Small intestine (tissue), 7 donors: ENCODE measurements at regions not wholly inside any gene's neighbourhood (a gene's known extent, or its start where the extent isn't known, plus 50 kb on each side); places are given as distances from the start of the nearest gene placed in this dataset.

Experiments
- DNase-seq, 2 donors: peaks; one replicate each; pipeline versions ENCODE4 v3.0.0 to v3.0.0-alpha.2; 2013
- FAIRE-seq: peaks from 2 replicates; lab custom pipeline; 2012; peaks lifted over from hg19 to GRCh38; lab: Jason Lieb, UNC
- H3K27ac ChIP-seq, 3 donors: one replicate each; pipeline ENCODE4 v1.5.1; 2013; ENCODE audit warnings: low read length in 2 of 3, mild to moderate bottlenecking in 2 of 3, control low read depth in 1 of 3, inconsistent platforms in 1 of 3, low read depth in 1 of 3, moderate library complexity in 1 of 3
- H3K27me3 ChIP-seq, 3 donors: one replicate each; pipeline ENCODE4 v1.6.1; 2013; ENCODE audit warnings: low read length in 3 of 3, inconsistent platforms in 1 of 3; ENCODE audit not compliant: control insufficient read depth in 3 of 3, insufficient read depth in 3 of 3
- H3K36me3 ChIP-seq, 3 donors: one replicate each; pipeline ENCODE4 v1.6.1; 2013; ENCODE audit warnings: low read length in 3 of 3, inconsistent platforms in 1 of 3, low read depth in 1 of 3, mild to moderate bottlenecking in 1 of 3, moderate library complexity in 1 of 3; ENCODE audit not compliant: control insufficient read depth in 3 of 3, insufficient read depth in 2 of 3
- H3K4me1 ChIP-seq, 3 donors: one replicate each; pipeline ENCODE4 v1.6.1; 2013; ENCODE audit warnings: low read length in 2 of 3, inconsistent platforms in 1 of 3, low read depth in 1 of 3, mild to moderate bottlenecking in 1 of 3, moderate library complexity in 1 of 3; ENCODE audit not compliant: control insufficient read depth in 3 of 3, insufficient read depth in 2 of 3
- H3K4me3 ChIP-seq, 3 donors: one replicate each; pipeline ENCODE4 v1.5.1; 2013; ENCODE audit warnings: low read length in 3 of 3, control low read depth in 1 of 3, inconsistent platforms in 1 of 3, low read depth in 1 of 3, mild to moderate bottlenecking in 1 of 3, moderate library complexity in 1 of 3
- H3K9me3 ChIP-seq, 2 donors: one replicate each; pipeline ENCODE4 v1.6.1; 2013; ENCODE audit warnings: low read depth in 1 of 2, low read length in 1 of 2; ENCODE audit not compliant: control insufficient read depth in 2 of 2, insufficient read depth in 1 of 2
- WGBS, 3 donors: extraction: QIAGEN DNeasy Blood & Tissue Kit; methylation state at CpG; one replicate each; pipeline ENCODE4 v1.1.7; 2013; 5-methylcytosine and 5-hydroxymethylcytosine counted together
- donor health status: healthy with polysubstance abuse.
- donor health status: control.
- donor health status: control.
- donor health status: Bipolar disorder and iron deficiency.
- donor health status: healthy.

GRCh38 chr1:55535724-55536544 lies 320.8 kb upstream of the USP24 start:
- H3K27ac ChIP-seq: no peak overlapping the region
- FAIRE-seq (no peak), DNase-seq (no peak)
- H3K4me3 ChIP-seq: no peak overlapping the region
- no peaks in the 10 kb centered on the region for H3K27me3 ChIP-seq
- no peaks in the 10 kb centered on the region for H3K36me3 ChIP-seq
- no peaks in the 10 kb centered on the region for H3K9me3 ChIP-seq
- 79 to 87% (median 80%) methylated on average over 4 of the region's 4 CpGs for WGBS, 3 donors
- no peaks in the 10 kb centered on the region for H3K4me1 ChIP-seq

- peak in 1 of 2 donors; percentile 45 for DNase-seq
- H3K4me3 ChIP-seq: no peak overlapping the region
- no peaks in the 10 kb centered on the region for H3K9me3 ChIP-seq
- no peaks in the 10 kb centered on the region for H3K4me1 ChIP-seq
- H3K27ac ChIP-seq: no peak overlapping the region
- H3K27me3 ChIP-seq: no peaks in the 10 kb centered on the region
- 84 to 87% (median 86%) methylated on average over 3 of the region's 3 CpGs for WGBS, 3 donors
- no peaks in the 10 kb centered on the region for H3K36me3 ChIP-seq
- FAIRE-seq: no peak
Measured at GRCh38 chr1:55534565-55535121, 319.5 kb upstream of the USP24 start.

- no peaks in the 10 kb centered on the region for H3K36me3 ChIP-seq
- no peak for DNase-seq
- no peak for FAIRE-seq
- H3K4me1 ChIP-seq: peaks cover 0 to 1% (median 0%) of the 10 kb centered on the region in 3 donors
- no peaks in the 10 kb centered on the region for H3K27me3 ChIP-seq
- H3K27ac ChIP-seq: no peak overlapping the region
- H3K4me3 ChIP-seq: no peak overlapping the region
- no peaks in the 10 kb centered on the region for H3K9me3 ChIP-seq
Measured at GRCh38 chr1:55531644-55532043, 316.5 kb upstream of the USP24 start.

GRCh38 chr1:55530749-55531478 lies 315.8 kb upstream of the USP24 start:
- no peak for FAIRE-seq
- Histone ChIP-seq H3K27me3 (no peaks in the 10 kb centered on the region), H3K9me3 (no peaks in the 10 kb centered on the region)

GRCh38 chr1:55529017-55529416 lies 313.9 kb upstream of the USP24 start:
- peaks cover 0 to 1% (median 0%) of the 10 kb centered on the region in 3 donors for H3K4me1 ChIP-seq
- no peak overlapping the region for H3K27ac ChIP-seq
- no peaks in the 10 kb centered on the region for H3K27me3 ChIP-seq
- no peaks in the 10 kb centered on the region for H3K36me3 ChIP-seq
- H3K4me3 ChIP-seq: no peak overlapping the region
- no peaks in the 10 kb centered on the region for H3K9me3 ChIP-seq
- 90 to 93% (median 90%) methylated on average over 4 of the region's 4 CpGs for WGBS, 3 donors
- FAIRE-seq: no peak
- DNase-seq: no peak

More at GRCh38 chr1:55530749-55531478, 315.8 kb upstream of the USP24 start:
- H3K27ac ChIP-seq: no peak overlapping the region
- no peaks in the 10 kb centered on the region for H3K36me3 ChIP-seq
- peak in 1 of 2 donors; percentile 60 for DNase-seq
- no peak overlapping the region for H3K4me3 ChIP-seq
- WGBS, 3 donors: 65 to 74% (median 73%) methylated on average over 3 of the region's 3 CpGs
- H3K4me1 ChIP-seq: peaks cover 0 to 1% (median 0%) of the 10 kb centered on the region in 3 donors

GRCh38 chr1:55527831-55528230 lies 312.7 kb upstream of the USP24 start:
- 20 to 71% (median 35%) methylated on average over 1 of the region's 1 CpG for WGBS, 3 donors
- FAIRE-seq: no peak
- Histone ChIP-seq H3K27ac (no peak overlapping the region), H3K4me1 (peaks cover 0 to 4% (median 1%) of the 10 kb centered on the region in 3 donors), H3K36me3 (no peaks in the 10 kb centered on the region), H3K9me3 (no peaks in the 10 kb centered on the region), H3K4me3 (no peak overlapping the region), H3K27me3 (no peaks in the 10 kb centered on the region)
- DNase-seq: no peak

GRCh38 chr1:55526716-55527115 lies 311.6 kb upstream of the USP24 start:
- peak in 1 of 2 donors; percentile 27 for DNase-seq
- H3K27ac ChIP-seq: no peak overlapping the region
- H3K27me3 ChIP-seq: no peaks in the 10 kb centered on the region
- H3K4me1 ChIP-seq: peaks cover 0 to 4% (median 1%) of the 10 kb centered on the region in 3 donors
- H3K9me3 ChIP-seq: no peaks in the 10 kb centered on the region
- H3K36me3 ChIP-seq: no peaks in the 10 kb centered on the region
- no peak overlapping the region for H3K4me3 ChIP-seq
- no peak for FAIRE-seq
- 16 to 54% (median 36%) methylated on average over 3 of the region's 3 CpGs for WGBS, 3 donors

GRCh38 chr1:55524006-55524405 lies 308.8 kb upstream of the USP24 start:
- FAIRE-seq (no peak), DNase-seq (peak; percentile 49 to 79)
- Histone ChIP-seq H3K36me3 (no peaks in the 10 kb centered on the region), H3K4me1 (peaks cover 0 to 4% (median 1%) of the 10 kb centered on the region in 3 donors), H3K27ac (no peak overlapping the region), H3K4me3 (no peak overlapping the region), H3K9me3 (no peaks in the 10 kb centered on the region), H3K27me3 (no peaks in the 10 kb centered on the region)
- WGBS, 3 donors: 17 to 66% (median 45%) methylated on average over 4 of the region's 4 CpGs
